C4-2B (cell line): ENCODE measurements at regions not wholly inside any gene's neighbourhood (a gene's known extent, or its start where the extent isn't known, plus 50 kb on each side); places are given as distances from the start of the nearest gene placed in this dataset.

ENCODE experiments used
- CTCF ChIP-seq: fragments of 450-650 bp; conservative IDR thresholded peaks from 2 replicates; pipeline ENCODE4 v1.5.1; 2017; ENCODE audit warnings: mild to moderate bottlenecking
- ZFX ChIP-seq: fragments of 450-650 bp; IDR thresholded peaks from 2 replicates; pipeline ENCODE4 v1.6.1; 2017

GRCh38 chr7:132019703-132020102, 463.3 kb upstream of the PODXL start:
- TF ChIP-seq CTCF (no peak), ZFX (no peak)
